HEK293 (cell line): ENCODE measurements at regions not wholly inside any gene's neighbourhood (a gene's known extent, or its start where the extent isn't known, plus 50 kb on each side); places are given as distances from the start of the nearest gene placed in this dataset.

Experiments
- FEZF1 ChIP-seq: fragments of 450-650 bp; formaldehyde crosslinking; IDR thresholded peaks from 2 replicates; pipeline ENCODE4 v1.5.1; 2016; ENCODE audit warnings: missing biosample characterization, missing genetic modification characterization
- KLF8 ChIP-seq: fragments of 450-650 bp; formaldehyde crosslinking; IDR thresholded peaks from 2 replicates; pipeline ENCODE4 v1.5.1; 2016; ENCODE audit warnings: missing biosample characterization, missing genetic modification characterization
- SCRT1 ChIP-seq: fragments of 450-650 bp; formaldehyde crosslinking; IDR thresholded peaks from 2 replicates; pipeline ENCODE4 v1.5.1; 2016; ENCODE audit warnings: missing biosample characterization, missing genetic modification characterization, borderline replicate concordance
- SP3 ChIP-seq: fragments of 450-650 bp; formaldehyde crosslinking; IDR thresholded peaks from 2 replicates; pipeline ENCODE4 v1.5.1; 2016; ENCODE audit warnings: missing biosample characterization, missing genetic modification characterization
- ZBTB1 ChIP-seq: fragments of 450-650 bp; formaldehyde crosslinking; IDR thresholded peaks from 2 replicates; pipeline ENCODE4 v1.5.1; 2016; ENCODE audit warnings: missing biosample characterization, missing genetic modification characterization
- ZBTB7A ChIP-seq: fragments of 450-650 bp; formaldehyde crosslinking; IDR thresholded peaks from 2 replicates; pipeline ENCODE4 v1.5.1; 2016; ENCODE audit warnings: low read depth, missing biosample characterization, missing genetic modification characterization
- ZFHX2 ChIP-seq: fragments of 450-650 bp; formaldehyde crosslinking; conservative IDR thresholded peaks from 2 replicates; pipeline ENCODE4 v1.5.1; 2016; ENCODE audit warnings: missing biosample characterization, missing genetic modification characterization
- ZFP69B ChIP-seq: fragments of 450-650 bp; formaldehyde crosslinking; IDR thresholded peaks from 2 replicates; pipeline ENCODE4 v1.5.1; 2016; ENCODE audit warnings: missing biosample characterization, missing genetic modification characterization
- ZNF112 ChIP-seq: fragments of 450-650 bp; formaldehyde crosslinking; IDR thresholded peaks from 2 replicates; pipeline ENCODE4 v1.5.0; 2017; ENCODE audit warnings: missing biosample characterization, missing genetic modification characterization
- ZNF121 ChIP-seq: fragments of 450-650 bp; formaldehyde crosslinking; IDR thresholded peaks from 2 replicates; pipeline ENCODE4 v1.5.1; 2016; ENCODE audit warnings: missing biosample characterization, missing genetic modification characterization
- ZNF16 ChIP-seq: fragments of 450-650 bp; formaldehyde crosslinking; IDR thresholded peaks from 2 replicates; pipeline ENCODE4 v1.5.1; 2016; ENCODE audit warnings: low read depth, missing biosample characterization, missing genetic modification characterization
- ZNF169 ChIP-seq: fragments of 450-650 bp; formaldehyde crosslinking; IDR thresholded peaks from 2 replicates; pipeline ENCODE4 v1.5.1; 2016; ENCODE audit warnings: missing biosample characterization, missing genetic modification characterization
- ZNF214 ChIP-seq: fragments of 450-650 bp; formaldehyde crosslinking; IDR thresholded peaks from 2 replicates; pipeline ENCODE4 v1.5.1; 2017; ENCODE audit warnings: missing biosample characterization, mild to moderate bottlenecking, missing genetic modification characterization, borderline replicate concordance
- ZNF248 ChIP-seq: fragments of 450-650 bp; formaldehyde crosslinking; IDR thresholded peaks from 2 replicates; pipeline ENCODE4 v1.5.1; 2017; ENCODE audit warnings: missing biosample characterization, missing genetic modification characterization
- ZNF292 ChIP-seq: fragments of 450-650 bp; formaldehyde crosslinking; IDR thresholded peaks from 2 replicates; pipeline ENCODE4 v1.5.1; 2016; ENCODE audit warnings: low read depth, missing biosample characterization, missing genetic modification characterization, borderline replicate concordance
- ZNF366 ChIP-seq: fragments of 450-650 bp; formaldehyde crosslinking; conservative IDR thresholded peaks from 2 replicates; pipeline ENCODE4 v1.5.1; 2016; ENCODE audit warnings: missing biosample characterization, missing genetic modification characterization
- ZNF37A ChIP-seq: fragments of 450-650 bp; IDR thresholded peaks from 2 replicates; pipeline ENCODE4 v1.5.1; 2018; ENCODE audit warnings: missing biosample characterization, missing genetic modification characterization
- ZNF394 ChIP-seq: fragments of 450-650 bp; formaldehyde crosslinking; IDR thresholded peaks from 2 replicates; pipeline ENCODE4 v1.5.1; 2016; ENCODE audit warnings: missing biosample characterization, missing genetic modification characterization, mild to moderate bottlenecking, moderate library complexity, borderline replicate concordance
- ZNF404 ChIP-seq: fragments of 450-650 bp; formaldehyde crosslinking; IDR thresholded peaks from 2 replicates; pipeline ENCODE4 v1.5.1; 2017; ENCODE audit warnings: missing biosample characterization, missing genetic modification characterization
- ZNF426 ChIP-seq: fragments of 450-650 bp; formaldehyde crosslinking; IDR thresholded peaks from 2 replicates; pipeline ENCODE4 v1.5.1; 2017; ENCODE audit warnings: missing biosample characterization, missing genetic modification characterization, mild to moderate bottlenecking, inconsistent platforms, moderate library complexity
- ZNF514 ChIP-seq: fragments of 450-650 bp; formaldehyde crosslinking; IDR thresholded peaks from 2 replicates; pipeline ENCODE4 v1.5.1; 2016; ENCODE audit warnings: missing biosample characterization, missing genetic modification characterization
- ZNF555 ChIP-seq: fragments of 450-650 bp; formaldehyde crosslinking; conservative IDR thresholded peaks from 2 replicates; pipeline ENCODE4 v1.5.1; 2017; ENCODE audit warnings: missing biosample characterization, mild to moderate bottlenecking, missing genetic modification characterization, inconsistent platforms
- ZNF558 ChIP-seq: fragments of 450-650 bp; formaldehyde crosslinking; IDR thresholded peaks from 2 replicates; pipeline ENCODE4 v1.5.1; 2016; ENCODE audit warnings: missing biosample characterization, missing genetic modification characterization
- ZNF560 ChIP-seq: fragments of 450-650 bp; formaldehyde crosslinking; IDR thresholded peaks from 2 replicates; pipeline ENCODE4 v1.5.1; 2017; ENCODE audit warnings: missing biosample characterization, missing genetic modification characterization, borderline replicate concordance
- ZNF561 ChIP-seq: fragments of 450-650 bp; IDR thresholded peaks from 2 replicates; pipeline ENCODE4 v1.5.1; 2018; ENCODE audit warnings: missing biosample characterization, missing genetic modification characterization, borderline replicate concordance
- ZNF571 ChIP-seq: fragments of 450-650 bp; formaldehyde crosslinking; IDR thresholded peaks from 2 replicates; pipeline ENCODE4 v1.5.0; 2017; ENCODE audit warnings: missing biosample characterization, missing genetic modification characterization
- ZNF768 ChIP-seq: fragments of 450-650 bp; formaldehyde crosslinking; IDR thresholded peaks from 2 replicates; pipeline ENCODE4 v1.5.1; 2018; ENCODE audit warnings: missing biosample characterization, mild to moderate bottlenecking, missing genetic modification characterization
- ZNF792 ChIP-seq: fragments of 450-650 bp; formaldehyde crosslinking; IDR thresholded peaks from 2 replicates; pipeline ENCODE4 v1.5.1; 2016; ENCODE audit warnings: missing biosample characterization, missing genetic modification characterization
- ZSCAN23 ChIP-seq: fragments of 450-650 bp; formaldehyde crosslinking; IDR thresholded peaks from 2 replicates; pipeline ENCODE4 v1.5.1; 2016; ENCODE audit warnings: missing biosample characterization, missing genetic modification characterization
- TF ChIP-seq, protein P1 (sequence below): fragments of 450-650 bp; formaldehyde crosslinking; IDR thresholded peaks from 2 replicates; pipeline ENCODE4 v1.5.1; 2016; ENCODE audit warnings: missing biosample characterization, missing genetic modification characterization
- TF ChIP-seq, protein P2 (sequence below): fragments of 450-650 bp; formaldehyde crosslinking; IDR thresholded peaks from 2 replicates; pipeline ENCODE4; 2016; ENCODE audit warnings: missing biosample characterization, missing genetic modification characterization
- TF ChIP-seq, protein P3 (sequence below): fragments of 450-650 bp; formaldehyde crosslinking; IDR thresholded peaks from 2 replicates; pipeline ENCODE4 v1.5.1; 2016; ENCODE audit warnings: missing biosample characterization, missing genetic modification characterization
- TF ChIP-seq, protein P4 (sequence below): IDR thresholded peaks from 2 replicates; pipeline ENCODE4 v1.6.1; 2011; ENCODE audit warnings: mild to moderate bottlenecking, low read depth, low read length, borderline replicate concordance
- TF ChIP-seq, protein P5 (sequence below): fragments of 450-650 bp; formaldehyde crosslinking; IDR thresholded peaks from 2 replicates; pipeline ENCODE4 v1.5.1; 2017; ENCODE audit warnings: missing biosample characterization, missing genetic modification characterization
- TF ChIP-seq, protein P6 (sequence below): fragments of 450-650 bp; formaldehyde crosslinking; IDR thresholded peaks from 2 replicates; pipeline ENCODE4 v1.5.1; 2016; ENCODE audit warnings: missing biosample characterization, missing genetic modification characterization

DNA sequence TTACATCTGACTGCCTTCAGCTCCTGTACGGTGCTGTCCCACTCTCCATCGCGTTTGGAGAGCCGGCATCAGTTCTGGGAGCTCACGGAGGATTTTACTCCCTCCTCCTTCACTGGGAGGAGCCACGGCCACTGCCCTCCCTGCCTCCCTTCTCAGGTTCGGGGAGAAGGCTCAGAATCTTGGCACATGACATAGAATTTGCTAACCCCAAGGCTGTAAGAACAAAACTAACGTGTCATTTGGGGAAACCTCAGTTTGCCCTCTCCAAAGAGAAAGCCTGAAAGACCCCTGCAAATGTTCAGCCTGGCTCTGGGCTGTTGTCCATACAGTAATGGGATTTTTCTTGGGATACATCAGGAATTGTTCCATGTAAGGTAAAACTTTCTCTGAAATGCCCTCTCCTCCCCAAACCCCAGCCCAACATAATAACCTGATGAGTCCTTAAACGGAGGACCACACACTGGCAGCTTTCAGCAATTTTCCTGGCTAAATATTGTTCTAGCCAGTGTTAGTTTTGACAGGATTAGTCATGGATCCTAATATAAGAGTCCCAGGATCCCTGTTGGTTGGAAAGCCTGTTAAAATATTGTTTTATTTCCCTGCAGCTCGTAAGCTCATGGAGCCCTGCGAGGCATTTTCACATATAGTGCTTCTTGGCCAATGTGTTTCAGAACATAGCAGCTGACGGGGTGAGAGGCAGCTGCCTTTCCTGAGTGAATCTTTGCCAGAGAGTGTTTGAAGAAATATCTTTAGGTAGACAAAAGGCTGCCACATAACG, 98.8 kb downstream of the RHOU start (continued):
- TF ChIP-seq, protein P1, sequence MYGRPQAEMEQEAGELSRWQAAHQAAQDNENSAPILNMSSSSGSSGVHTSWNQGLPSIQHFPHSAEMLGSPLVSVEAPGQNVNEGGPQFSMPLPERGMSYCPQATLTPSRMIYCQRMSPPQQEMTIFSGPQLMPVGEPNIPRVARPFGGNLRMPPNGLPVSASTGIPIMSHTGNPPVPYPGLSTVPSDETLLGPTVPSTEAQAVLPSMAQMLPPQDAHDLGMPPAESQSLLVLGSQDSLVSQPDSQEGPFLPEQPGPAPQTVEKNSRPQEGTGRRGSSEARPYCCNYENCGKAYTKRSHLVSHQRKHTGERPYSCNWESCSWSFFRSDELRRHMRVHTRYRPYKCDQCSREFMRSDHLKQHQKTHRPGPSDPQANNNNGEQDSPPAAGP (tag by site-specific recombination): no peak; the same call in 1 of the 2 replicates
- TF ChIP-seq ZNF214 (tag by site-specific recombination) (no peak), ZNF404 (tag by site-specific recombination) (no peak), ZFHX2 (no peak), SP3 (tag by site-specific recombination) (0 out of 2 replicates have a peak, but pooled peaks have one; percentile 52), ZNF16 (tag by site-specific recombination) (no peak), ZNF571 (tag by site-specific recombination) (no peak), ZBTB1 (tag by site-specific recombination) (no peak), ZNF112 (tag by site-specific recombination) (no peak), ZNF121 (tag by site-specific recombination) (no peak), ZNF169 (tag by site-specific recombination) (no peak), SCRT1 (tag by site-specific recombination) (no peak), ZNF248 (tag by site-specific recombination) (no peak), ZNF558 (tag by site-specific recombination) (no peak), ZNF394 (no peak), FEZF1 (tag by site-specific recombination) (peak; percentile 37; the same call in 1 of the 2 replicates), KLF8 (no peak), ZBTB7A (no peak), ZNF426 (tag by site-specific recombination) (no peak), ZNF555 (tag by site-specific recombination) (no peak), ZSCAN23 (tag by site-specific recombination) (no peak), ZNF37A (tag by site-specific recombination) (no peak), ZNF561 (peak; percentile 76; the same call in 1 of the 2 replicates), ZNF292 (no peak), ZNF792 (no peak), ZNF514 (tag by site-specific recombination) (no peak), ZNF768 (no peak), ZNF366 (tag by site-specific recombination) (no peak), ZNF560 (tag by site-specific recombination) (no peak), ZFP69B (tag by site-specific recombination) (no peak)
- TF ChIP-seq, protein P2, sequence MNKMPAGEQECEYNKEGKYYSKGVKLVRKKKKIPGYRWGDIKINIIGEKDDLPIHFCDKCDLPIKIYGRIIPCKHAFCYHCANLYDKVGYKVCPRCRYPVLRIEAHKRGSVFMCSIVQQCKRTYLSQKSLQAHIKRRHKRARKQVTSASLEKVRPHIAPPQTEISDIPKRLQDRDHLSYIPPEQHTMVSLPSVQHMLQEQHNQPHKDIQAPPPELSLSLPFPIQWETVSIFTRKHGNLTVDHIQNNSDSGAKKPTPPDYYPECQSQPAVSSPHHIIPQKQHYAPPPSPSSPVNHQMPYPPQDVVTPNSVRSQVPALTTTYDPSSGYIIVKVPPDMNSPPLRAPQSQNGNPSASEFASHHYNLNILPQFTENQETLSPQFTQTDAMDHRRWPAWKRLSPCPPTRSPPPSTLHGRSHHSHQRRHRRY (tag by site-specific recombination): no peak
- TF ChIP-seq, protein P3, sequence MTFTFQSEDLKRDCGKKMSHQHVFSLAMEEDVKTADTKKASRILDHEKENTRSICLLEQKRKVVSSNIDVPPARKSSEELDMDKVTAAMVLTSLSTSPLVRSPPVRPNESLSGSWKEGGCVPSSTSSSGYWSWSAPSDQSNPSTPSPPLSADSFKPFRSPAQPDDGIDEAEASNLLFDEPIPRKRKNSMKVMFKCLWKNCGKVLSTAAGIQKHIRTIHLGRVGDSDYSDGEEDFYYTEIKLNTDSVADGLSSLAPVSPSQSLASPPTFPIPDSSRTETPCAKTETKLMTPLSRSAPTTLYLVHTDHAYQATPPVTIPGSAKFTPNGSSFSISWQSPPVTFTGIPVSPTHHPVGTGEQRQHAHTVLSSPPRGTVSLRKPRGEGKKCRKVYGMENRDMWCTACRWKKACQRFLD (tag by site-specific recombination): no peak
- TF ChIP-seq, protein P4, sequence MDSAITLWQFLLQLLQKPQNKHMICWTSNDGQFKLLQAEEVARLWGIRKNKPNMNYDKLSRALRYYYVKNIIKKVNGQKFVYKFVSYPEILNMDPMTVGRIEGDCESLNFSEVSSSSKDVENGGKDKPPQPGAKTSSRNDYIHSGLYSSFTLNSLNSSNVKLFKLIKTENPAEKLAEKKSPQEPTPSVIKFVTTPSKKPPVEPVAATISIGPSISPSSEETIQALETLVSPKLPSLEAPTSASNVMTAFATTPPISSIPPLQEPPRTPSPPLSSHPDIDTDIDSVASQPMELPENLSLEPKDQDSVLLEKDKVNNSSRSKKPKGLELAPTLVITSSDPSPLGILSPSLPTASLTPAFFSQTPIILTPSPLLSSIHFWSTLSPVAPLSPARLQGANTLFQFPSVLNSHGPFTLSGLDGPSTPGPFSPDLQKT: no peak
- TF ChIP-seq, protein P5, sequence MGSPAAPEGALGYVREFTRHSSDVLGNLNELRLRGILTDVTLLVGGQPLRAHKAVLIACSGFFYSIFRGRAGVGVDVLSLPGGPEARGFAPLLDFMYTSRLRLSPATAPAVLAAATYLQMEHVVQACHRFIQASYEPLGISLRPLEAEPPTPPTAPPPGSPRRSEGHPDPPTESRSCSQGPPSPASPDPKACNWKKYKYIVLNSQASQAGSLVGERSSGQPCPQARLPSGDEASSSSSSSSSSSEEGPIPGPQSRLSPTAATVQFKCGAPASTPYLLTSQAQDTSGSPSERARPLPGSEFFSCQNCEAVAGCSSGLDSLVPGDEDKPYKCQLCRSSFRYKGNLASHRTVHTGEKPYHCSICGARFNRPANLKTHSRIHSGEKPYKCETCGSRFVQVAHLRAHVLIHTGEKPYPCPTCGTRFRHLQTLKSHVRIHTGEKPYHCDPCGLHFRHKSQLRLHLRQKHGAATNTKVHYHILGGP (tag by site-specific recombination): no peak
- TF ChIP-seq, protein P6, sequence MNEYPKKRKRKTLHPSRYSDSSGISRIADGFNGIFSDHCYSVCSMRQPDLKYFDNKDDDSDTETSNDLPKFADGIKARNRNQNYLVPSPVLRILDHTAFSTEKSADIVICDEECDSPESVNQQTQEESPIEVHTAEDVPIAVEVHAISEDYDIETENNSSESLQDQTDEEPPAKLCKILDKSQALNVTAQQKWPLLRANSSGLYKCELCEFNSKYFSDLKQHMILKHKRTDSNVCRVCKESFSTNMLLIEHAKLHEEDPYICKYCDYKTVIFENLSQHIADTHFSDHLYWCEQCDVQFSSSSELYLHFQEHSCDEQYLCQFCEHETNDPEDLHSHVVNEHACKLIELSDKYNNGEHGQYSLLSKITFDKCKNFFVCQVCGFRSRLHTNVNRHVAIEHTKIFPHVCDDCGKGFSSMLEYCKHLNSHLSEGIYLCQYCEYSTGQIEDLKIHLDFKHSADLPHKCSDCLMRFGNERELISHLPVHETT: no peak
